Activated CD8-positive, alpha-beta memory T cell treated with anti-CD3 and anti-CD28 coated beads for 24 hours (primary cell): ENCODE measurements at regions not wholly inside any gene's neighbourhood (a gene's known extent, or its start where the extent isn't known, plus 50 kb on each side); places are given as distances from the start of the nearest gene placed in this dataset.
"Not testable (repeated sequence)": the region's sequence is repeated elsewhere in the genome, so short reads cannot be mapped to it uniquely, and the experiment has no call there.

Experiments
- DNase-seq: peaks from one replicate; pipeline ENCODE4 v3.0.0-alpha.2; 2020

DNA sequence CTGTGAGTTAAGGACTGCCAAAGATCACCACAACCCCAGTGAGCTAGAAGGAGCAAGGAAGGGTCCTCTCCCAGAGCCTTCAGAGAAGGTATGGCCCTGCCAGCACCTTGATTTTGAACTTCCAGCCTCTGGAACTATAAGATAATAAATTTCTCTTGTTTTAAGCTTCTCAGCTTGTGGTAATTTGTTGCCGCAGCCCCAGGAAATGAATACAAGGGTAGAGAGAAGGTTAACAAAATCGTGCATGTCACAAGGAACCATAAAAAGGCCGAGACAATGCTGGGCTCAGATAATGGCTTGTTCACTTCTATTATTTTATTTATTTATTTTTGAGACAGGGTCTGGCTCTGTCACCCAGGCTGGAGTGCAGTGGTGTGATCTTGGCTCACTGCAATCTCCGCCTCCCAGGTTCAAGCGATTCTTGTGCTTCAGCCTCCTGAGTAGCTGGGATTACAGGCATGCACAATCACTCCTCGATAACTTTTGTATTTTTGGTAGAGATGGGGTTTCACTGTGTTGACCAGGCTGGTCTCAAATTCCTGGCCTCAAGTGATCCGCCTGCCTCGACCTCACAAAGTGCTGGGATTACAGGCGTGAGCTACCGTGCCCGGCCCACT is 71.5 kb downstream of the WSB1 start:
- DNase-seq: not testable (repeated sequence)

DNA sequence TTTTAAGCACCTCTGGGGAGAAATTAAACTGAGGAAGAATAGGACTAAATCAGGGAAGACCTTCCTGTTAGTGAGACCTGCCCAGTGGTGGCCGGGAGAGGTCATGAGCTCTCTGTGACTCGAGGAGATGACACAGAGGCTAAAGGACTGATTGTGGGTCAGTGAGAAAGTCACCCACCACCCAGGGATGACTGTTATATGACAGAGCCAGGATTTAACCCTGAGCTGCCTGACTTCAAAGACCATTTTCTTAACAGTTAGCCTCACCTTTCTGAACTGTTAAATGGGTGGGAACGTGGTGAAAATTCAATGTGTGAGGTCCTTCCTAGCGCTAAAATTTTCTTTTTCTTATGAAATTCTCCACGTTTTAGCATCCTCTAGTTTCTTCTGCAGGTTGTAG is 72.5 kb downstream of the WSB1 start:
- DNase-seq: no peak

GRCh38 chr17:27367121-27367981 is 73.4 kb downstream of the WSB1 start:
- no peak for DNase-seq

- no peak for DNase-seq
These were observed 74.4 kb downstream of the WSB1 start for GRCh38 chr17:27368151-27368795.

GRCh38 chr17:27368980-27369379 is 75.1 kb downstream of the WSB1 start:
- no peak for DNase-seq

GRCh38 chr17:27370776-27371175 is 76.9 kb downstream of the WSB1 start:
- no peak for DNase-seq

GRCh38 chr17:27373695-27374094 is 79.8 kb downstream of the WSB1 start:
- DNase-seq: not testable (repeated sequence)

GRCh38 chr17:27376637-27377547 is 79.4 kb upstream of the KSR1 start:
- no peak for DNase-seq

- DNase-seq: no peak
These were observed 77.6 kb upstream of the KSR1 start for GRCh38 chr17:27378482-27379175.

DNA sequence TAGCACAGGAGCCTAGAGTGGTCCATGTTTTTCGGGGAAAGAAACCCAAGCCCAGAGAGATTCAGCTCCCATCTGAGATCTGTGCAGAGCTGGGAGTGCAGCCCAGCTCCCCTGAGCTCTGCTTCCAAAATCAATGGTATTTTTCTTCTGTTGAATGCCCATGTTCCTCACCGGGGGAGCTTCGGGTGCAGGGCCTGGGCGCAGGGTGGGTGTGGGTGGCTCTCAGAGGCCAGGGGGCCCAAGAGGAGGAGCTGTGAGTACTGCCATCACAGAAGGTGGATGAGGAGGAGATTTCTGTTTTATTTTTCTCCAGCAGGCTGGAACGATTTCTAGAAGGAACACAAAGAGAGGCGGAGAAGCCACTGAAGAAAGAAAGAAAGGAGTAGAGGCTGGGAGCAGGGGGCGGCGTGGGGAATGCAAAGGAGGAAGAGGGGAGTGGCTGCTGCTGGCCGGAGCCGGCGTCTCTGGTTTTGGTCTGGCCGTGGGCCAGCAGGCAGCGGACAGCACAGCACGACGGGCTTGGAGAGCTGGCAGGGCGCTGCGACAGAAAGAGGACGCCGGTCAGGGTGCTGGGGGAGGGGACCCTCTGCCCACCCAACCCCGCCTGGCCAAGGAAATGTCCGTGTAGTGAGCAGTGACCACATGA is 76.2 kb upstream of the KSR1 start:
- no peak for DNase-seq

- DNase-seq: no peak
These were observed 75.7 kb upstream of the KSR1 start for GRCh38 chr17:27380551-27380950.

- peak; percentile 90 for DNase-seq
These were observed 75.2 kb upstream of the KSR1 start for GRCh38 chr17:27381007-27381501.

- DNase-seq: no peak
These were observed 74.2 kb upstream of the KSR1 start for GRCh38 chr17:27382025-27382424.

DNA sequence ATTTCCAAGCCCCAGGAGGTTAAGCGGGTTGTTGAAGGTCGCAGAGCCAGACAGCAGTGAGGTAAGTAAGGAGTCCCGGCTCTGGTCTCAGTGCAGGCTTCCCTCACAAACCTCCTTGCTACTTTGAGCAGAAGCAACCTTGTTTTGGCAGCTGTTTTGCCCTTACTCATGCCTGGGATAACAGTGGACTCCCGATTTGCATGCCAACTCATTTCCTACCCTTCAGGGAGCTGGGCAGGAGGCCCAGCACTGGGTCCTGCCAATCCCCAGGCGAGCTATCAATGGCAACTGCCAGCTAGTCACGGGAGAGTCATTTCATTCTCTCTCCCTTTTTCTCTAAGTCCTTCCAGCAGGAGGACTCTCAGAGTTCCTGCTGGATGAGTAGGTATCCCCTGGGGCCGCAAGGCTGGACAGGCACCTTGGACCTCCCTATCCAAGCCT is 72.0 kb upstream of the KSR1 start:
- no peak for DNase-seq

GRCh38 chr17:27384726-27385125 is 71.5 kb upstream of the KSR1 start:
- DNase-seq: no peak

GRCh38 chr17:27385626-27386025 is 70.6 kb upstream of the KSR1 start:
- DNase-seq: no peak

GRCh38 chr17:27386206-27387075 is 69.8 kb upstream of the KSR1 start:
- DNase-seq: no peak

DNA sequence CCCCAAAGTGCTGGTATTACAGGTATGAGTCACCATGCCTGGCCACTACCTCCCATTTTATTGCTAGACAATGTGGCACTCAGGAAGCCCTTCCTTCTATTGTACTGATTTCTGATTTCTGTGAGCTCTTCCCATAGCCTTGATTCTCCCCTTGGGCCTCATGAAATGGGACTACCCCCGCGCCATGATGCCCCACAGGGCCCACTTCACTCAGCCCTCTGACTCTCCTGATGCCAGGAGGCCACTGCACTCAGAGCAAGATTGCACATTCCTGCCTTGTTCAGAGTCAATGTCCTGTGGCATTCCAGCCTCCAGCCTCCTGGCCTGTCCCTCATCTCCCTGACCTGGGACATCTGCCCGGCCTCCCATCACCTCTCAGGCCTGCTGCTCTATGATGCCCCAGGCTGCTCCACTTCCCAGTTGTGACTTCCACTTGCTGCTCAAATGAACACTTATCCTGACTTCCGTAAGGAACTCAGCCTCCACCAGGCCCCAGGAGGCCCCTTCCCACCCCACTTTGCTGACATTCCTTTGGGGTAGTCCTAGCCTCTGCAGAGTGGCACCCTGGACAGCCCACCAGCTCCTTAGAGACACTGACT is 66.6 kb upstream of the KSR1 start:
- DNase-seq: no peak

DNA sequence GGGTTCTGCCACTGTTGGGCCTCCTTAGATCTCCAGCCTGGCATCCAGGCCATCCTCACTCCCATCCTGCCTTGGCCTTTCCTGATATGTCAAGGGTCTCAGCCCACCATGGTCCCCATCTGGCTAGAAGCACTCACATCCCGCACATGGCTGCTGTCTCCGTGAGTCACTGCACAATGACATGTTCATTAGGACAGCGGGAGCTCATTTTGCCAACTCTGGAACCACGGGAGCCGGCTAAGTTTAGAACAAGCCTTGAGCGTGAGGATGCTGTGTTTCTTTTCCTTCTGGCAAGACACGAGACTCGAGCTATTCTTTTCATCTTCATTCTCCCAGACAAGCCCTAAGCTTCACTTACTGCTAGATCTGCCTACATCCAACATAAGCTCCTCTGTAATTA is 65.7 kb upstream of the KSR1 start:
- DNase-seq: no peak

DNA sequence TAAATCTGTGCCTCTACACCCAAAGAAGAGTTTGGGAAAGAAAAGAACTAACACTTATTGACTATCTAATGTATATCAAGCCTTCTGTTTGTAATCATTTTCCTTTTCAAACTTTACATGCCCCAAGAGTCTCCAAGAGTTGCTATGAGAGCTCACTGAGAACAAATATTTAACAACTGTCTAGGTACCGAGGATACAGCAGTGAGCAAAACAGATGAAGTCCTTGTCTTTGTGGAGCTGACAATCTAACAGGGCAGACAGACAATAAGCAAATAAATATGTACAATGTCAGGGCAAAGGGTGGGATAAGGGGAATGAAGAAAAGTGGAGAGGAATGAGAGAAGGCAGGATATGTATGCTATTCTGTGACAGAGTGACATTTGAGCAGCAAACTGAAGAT is 64.8 kb upstream of the KSR1 start:
- DNase-seq: no peak
